NB4 (cell line): ENCODE measurements at regions not wholly inside any gene's neighbourhood (a gene's known extent, or its start where the extent isn't known, plus 50 kb on each side); places are given as distances from the start of the nearest gene placed in this dataset.

Experiments
- DNase-seq: peaks from one replicate; pipeline ENCODE4 v3.0.0; 2010; ENCODE audit warnings: low read depth
- H3K4me3 ChIP-seq: one replicate; pipeline ENCODE4 v1.5.1; 2011; ENCODE audit warnings: mild to moderate bottlenecking, low read depth, low read length, moderate library complexity
- MYC ChIP-seq: IDR thresholded peaks from 2 replicates; pipeline ENCODE4 v1.6.1; 2011; ENCODE audit warnings: low read depth, low read length
- POLR2A ChIP-seq: IDR thresholded peaks from 2 replicates; pipeline ENCODE4 v1.6.1; 2011; ENCODE audit warnings: mild to moderate bottlenecking; ENCODE audit not compliant: insufficient read length; ENCODE audit errors: extremely low read depth
- TF ChIP-seq, protein P1 (sequence below): IDR thresholded peaks from 2 replicates; pipeline ENCODE4 v1.6.1; 2011; ENCODE audit warnings: low read depth, low read length
- TF ChIP-seq, protein P2 (sequence below): IDR thresholded peaks from one replicate; pipeline ENCODE4 v1.5.1; 2012; ENCODE audit warnings: low read depth, low read length

DNA sequence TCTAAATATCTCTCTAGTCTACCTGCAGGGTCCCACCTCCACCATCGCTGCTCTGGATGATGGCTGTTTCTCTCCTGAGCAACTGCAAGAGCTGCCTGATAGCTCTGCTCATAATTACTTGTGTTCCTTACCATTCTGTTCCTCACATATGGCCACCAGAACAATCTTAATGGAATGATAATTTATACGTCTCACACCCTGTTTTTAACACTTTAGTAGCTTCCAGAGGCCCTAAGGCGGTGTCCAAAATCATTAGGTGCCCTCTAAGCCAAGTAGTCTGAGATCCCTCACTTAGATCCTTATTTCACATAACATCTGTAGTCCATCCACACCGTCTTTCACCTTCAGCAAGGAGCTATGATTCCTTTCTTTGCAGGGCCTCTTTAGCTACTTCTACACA lies 373.3 kb downstream of the GBE1 start:
- no peak for TF ChIP-seq POLR2A
- TF ChIP-seq, protein P1, sequence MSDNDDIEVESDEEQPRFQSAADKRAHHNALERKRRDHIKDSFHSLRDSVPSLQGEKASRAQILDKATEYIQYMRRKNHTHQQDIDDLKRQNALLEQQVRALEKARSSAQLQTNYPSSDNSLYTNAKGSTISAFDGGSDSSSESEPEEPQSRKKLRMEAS, result no peak
- no peak for TF ChIP-seq MYC
- TF ChIP-seq, protein P2, sequence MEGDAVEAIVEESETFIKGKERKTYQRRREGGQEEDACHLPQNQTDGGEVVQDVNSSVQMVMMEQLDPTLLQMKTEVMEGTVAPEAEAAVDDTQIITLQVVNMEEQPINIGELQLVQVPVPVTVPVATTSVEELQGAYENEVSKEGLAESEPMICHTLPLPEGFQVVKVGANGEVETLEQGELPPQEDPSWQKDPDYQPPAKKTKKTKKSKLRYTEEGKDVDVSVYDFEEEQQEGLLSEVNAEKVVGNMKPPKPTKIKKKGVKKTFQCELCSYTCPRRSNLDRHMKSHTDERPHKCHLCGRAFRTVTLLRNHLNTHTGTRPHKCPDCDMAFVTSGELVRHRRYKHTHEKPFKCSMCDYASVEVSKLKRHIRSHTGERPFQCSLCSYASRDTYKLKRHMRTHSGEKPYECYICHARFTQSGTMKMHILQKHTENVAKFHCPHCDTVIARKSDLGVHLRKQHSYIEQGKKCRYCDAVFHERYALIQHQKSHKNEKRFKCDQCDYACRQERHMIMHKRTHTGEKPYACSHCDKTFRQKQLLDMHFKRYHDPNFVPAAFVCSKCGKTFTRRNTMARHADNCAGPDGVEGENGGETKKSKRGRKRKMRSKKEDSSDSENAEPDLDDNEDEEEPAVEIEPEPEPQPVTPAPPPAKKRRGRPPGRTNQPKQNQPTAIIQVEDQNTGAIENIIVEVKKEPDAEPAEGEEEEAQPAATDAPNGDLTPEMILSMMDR, result no peak
- no peak for DNase-seq

DNA sequence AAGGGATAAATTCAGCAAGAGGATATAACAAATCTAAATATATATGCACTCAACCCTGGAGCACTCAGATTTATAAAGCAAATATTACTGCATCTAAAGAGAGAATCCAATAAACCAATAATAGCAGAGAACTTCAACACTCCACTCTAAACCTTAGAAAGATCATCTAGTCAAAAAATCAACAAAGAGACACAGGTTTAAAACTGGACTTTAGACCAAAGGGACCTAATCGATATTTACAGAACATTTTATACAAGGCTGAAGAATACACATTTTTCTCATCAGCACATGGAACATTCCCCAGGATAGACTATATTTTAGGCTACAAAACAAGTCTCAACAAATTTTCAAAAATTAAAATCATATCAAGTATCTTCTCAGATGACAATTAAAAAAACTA lies 379.0 kb downstream of the GBE1 start:
- DNase-seq, result no peak
- no peak overlapping the region for H3K4me3 ChIP-seq
- TF ChIP-seq, protein P1, result no peak
- TF ChIP-seq, protein P2, result no peak
- no peak for TF ChIP-seq POLR2A

More for the DNA sequence above, 373.3 kb downstream of the GBE1 start:
- H3K4me3 ChIP-seq, result no peak overlapping the region

DNA sequence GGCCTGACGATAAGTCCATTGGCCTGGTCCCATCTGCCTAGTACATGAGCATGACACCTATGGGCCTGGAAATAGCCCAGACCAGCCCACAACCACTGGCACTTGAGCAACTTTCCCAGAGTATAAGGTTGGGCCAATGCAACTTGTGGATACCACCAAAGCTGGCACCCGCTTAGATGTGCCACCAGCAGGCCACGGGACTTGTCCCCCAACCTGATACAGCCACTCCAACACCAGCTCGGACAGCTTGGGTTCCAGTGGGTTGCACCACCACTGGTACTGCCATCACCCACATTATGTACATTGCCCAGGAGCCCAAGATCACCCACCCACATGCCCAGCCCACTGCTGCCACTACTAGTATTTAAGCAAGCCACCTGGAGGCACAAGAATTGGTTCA lies 381.2 kb downstream of the GBE1 start:
- H3K4me3 ChIP-seq, result no peak overlapping the region
- TF ChIP-seq POLR2A (no peak), MYC (no peak)
- TF ChIP-seq, protein P1, result no peak
- TF ChIP-seq, protein P2, result no peak
- no peak for DNase-seq

DNA sequence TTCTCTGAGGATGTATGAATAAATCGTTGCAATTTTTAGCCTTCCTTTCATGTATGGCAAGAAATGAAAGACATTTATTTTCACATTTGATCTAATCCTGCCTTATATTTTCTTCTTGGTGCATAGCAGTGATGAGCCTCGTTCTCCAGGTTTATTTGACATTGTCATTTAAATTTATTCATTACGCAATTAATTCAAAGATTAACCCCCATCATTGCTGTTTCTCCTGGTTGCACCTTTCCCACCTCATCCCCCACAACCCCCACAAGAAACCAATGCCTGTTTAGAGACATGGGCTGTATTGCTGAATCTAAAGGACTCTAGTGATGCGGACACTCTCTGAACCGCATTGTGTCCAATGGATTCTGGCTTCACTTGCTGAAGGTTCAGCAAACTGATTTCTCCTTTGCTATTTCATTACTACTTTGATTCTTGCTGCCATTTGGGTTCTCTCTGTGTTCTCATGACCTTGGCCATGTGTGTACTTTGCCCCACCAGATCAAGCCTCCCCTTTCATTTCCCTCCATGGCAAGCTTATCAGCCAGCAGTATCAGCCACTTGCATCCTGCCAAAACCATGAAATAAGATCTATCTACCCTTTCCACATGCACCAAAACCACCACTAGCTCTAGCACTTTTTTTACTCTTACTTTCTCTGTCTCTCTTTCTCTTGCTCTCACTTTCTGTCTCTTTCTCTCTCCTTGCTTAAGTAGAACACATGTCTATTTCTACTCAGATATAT lies 382.7 kb downstream of the GBE1 start:
- no peak overlapping the region for H3K4me3 ChIP-seq
- TF ChIP-seq, protein P2, result no peak
- TF ChIP-seq POLR2A, result no peak
- DNase-seq, result no peak

DNA sequence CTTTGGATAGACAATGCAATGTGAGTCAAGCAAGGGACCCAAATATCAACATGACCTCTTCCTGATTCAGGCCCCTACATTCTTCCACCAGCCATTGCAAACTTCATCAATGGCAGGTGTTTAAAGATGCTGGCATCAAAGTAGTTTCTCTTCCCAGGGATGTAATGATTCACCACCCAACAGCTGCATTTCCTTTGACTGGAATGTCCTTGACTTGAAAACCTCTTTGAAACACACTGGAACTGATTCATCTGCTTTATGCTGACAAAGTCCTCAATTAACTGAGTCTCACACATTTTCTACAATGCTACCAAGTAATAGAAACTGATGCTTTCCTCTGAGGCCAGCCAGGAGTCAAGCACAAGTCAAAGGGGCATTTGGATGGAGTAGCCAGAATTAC lies 385.5 kb downstream of the GBE1 start:
- H3K4me3 ChIP-seq, result no peak overlapping the region
- TF ChIP-seq MYC (no peak), POLR2A (no peak)
- TF ChIP-seq, protein P2, result no peak
- TF ChIP-seq, protein P1, result no peak
- no peak for DNase-seq

DNA sequence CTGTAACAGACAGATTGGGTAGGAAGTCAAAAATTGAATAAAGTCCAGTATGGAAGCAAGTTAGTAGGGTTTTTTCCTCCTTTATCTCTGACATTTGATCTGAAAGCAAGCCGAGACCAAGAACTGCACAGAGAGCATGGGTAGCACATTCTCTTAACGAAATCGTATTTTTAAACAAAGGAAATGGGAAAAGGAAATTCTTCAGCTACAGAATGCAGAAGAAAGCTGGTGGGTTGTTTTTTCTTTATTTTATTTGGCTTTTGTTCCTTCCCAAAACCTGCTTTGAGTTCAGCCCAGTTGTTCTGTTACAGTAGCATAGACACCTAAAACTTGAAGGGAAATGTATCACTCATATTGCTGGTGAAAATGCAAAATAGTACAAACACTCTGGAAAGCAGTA lies 397.0 kb downstream of the GBE1 start:
- TF ChIP-seq MYC, result no peak
- TF ChIP-seq, protein P2, result no peak
- TF ChIP-seq POLR2A, result no peak
- DNase-seq, result no peak
- no peak overlapping the region for H3K4me3 ChIP-seq
